WTC11 (cell line): ENCODE measurements at regions not wholly inside any gene's neighbourhood (a gene's known extent, or its start where the extent isn't known, plus 50 kb on each side); places are given as distances from the start of the nearest gene placed in this dataset.

Source experiments
- ATAC-seq: fragments of 200-7000 bp; cut with Tn5 transposase; 2 replicates; pipeline ENCODE4 v1.10.0; 2021; ENCODE audit warnings: mild to moderate bottlenecking, moderate library complexity
- CTCF ChIA-PET: fragments of 300-600 bp; sonication (Branson Sonifier 250); formaldehyde crosslinking; loops from one replicate; lab custom pipeline; 2021; ENCODE audit warnings: antibody characterized with exemption; lab: Charles Lee
- POLR2A ChIA-PET: fragments of 350-600 bp; sonication (Branson Sonifier 250); formaldehyde crosslinking; loops from one replicate; lab custom pipeline; 2021; ENCODE audit warnings: antibody characterized with exemption; lab: Charles Lee
- DNase-seq: peaks from one replicate; pipeline ENCODE4 v3.0.0; 2021; ENCODE audit warnings: low spot score
- H3K27ac Mint-ChIP-seq: 2 replicates; pipeline ENCODE4 v1.8.0; 2021; ENCODE audit warnings: mixed read lengths
- H3K27me3 Mint-ChIP-seq: 2 replicates; pipeline ENCODE4 v1.8.0; 2021; ENCODE audit warnings: low read depth, mild to moderate bottlenecking, moderate library complexity, mixed read lengths
- H3K36me3 Mint-ChIP-seq: 2 replicates; pipeline ENCODE4 v1.8.0; 2021; ENCODE audit warnings: mixed read lengths
- H3K4me1 Mint-ChIP-seq: 2 replicates; pipeline ENCODE4 v1.8.0; 2022; ENCODE audit warnings: mixed read lengths
- H3K4me3 Mint-ChIP-seq: 2 replicates; pipeline ENCODE4 v1.8.0; 2021; ENCODE audit warnings: mild to moderate bottlenecking, moderate library complexity, mixed read lengths
- H3K9me3 Mint-ChIP-seq: 2 replicates; pipeline ENCODE4 v1.8.0; 2021; ENCODE audit warnings: mixed read lengths
- AR ChIP-seq: fragments of 250-450 bp; sonication (Bioruptor Pico); IDR thresholded peaks from 2 replicates; pipeline ENCODE4 v1.9.0; 2021; ENCODE audit warnings: mild to moderate bottlenecking
- ARID4B ChIP-seq: sonication (generic); formaldehyde crosslinking; IDR thresholded peaks from 2 replicates; pipeline ENCODE4 v1.8.0; 2023; ENCODE audit warnings: missing genetic modification reagents, mild to moderate bottlenecking, borderline replicate concordance
- CDX4 ChIP-seq: fragments of 250-450 bp; sonication (Bioruptor Pico); IDR thresholded peaks from 2 replicates; pipeline ENCODE4 v1.9.0; 2021; ENCODE audit warnings: moderate library complexity, mild to moderate bottlenecking, inconsistent platforms, borderline replicate concordance
- EMX1 ChIP-seq: fragments of 250-450 bp; sonication (Bioruptor Pico); IDR thresholded peaks from 2 replicates; pipeline ENCODE4 v1.8.0; 2021; ENCODE audit warnings: mild to moderate bottlenecking
- ERG ChIP-seq: fragments of 250-450 bp; sonication (Bioruptor Pico); IDR thresholded peaks from 2 replicates; pipeline ENCODE4 v1.8.0; 2021; ENCODE audit warnings: mild to moderate bottlenecking
- FOXJ3 ChIP-seq: sonication (generic); formaldehyde crosslinking; IDR thresholded peaks from 2 replicates; pipeline ENCODE4 v1.9.0; 2021; ENCODE audit warnings: missing genetic modification reagents, mild to moderate bottlenecking, borderline replicate concordance
- FOXP1 ChIP-seq: sonication (generic); formaldehyde crosslinking; IDR thresholded peaks from 2 replicates; pipeline ENCODE4 v1.8.0; 2022; ENCODE audit warnings: missing genetic modification reagents, mild to moderate bottlenecking, moderate library complexity, borderline replicate concordance
- FOXP4 ChIP-seq: sonication (generic); formaldehyde crosslinking; IDR thresholded peaks from 2 replicates; pipeline ENCODE4 v1.8.0; 2022; ENCODE audit warnings: mild to moderate bottlenecking, missing genetic modification reagents
- HMGXB4 ChIP-seq: sonication (generic); formaldehyde crosslinking; IDR thresholded peaks from 2 replicates; pipeline ENCODE4 v1.8.1; 2023; ENCODE audit warnings: mild to moderate bottlenecking, moderate library complexity, missing genetic modification reagents
- IRF1 ChIP-seq: sonication (generic); formaldehyde crosslinking; IDR thresholded peaks from 2 replicates; pipeline ENCODE4 v1.8.0; 2023; ENCODE audit warnings: missing genetic modification reagents
- NR3C1 ChIP-seq: sonication (generic); formaldehyde crosslinking; conservative IDR thresholded peaks from 2 replicates; pipeline ENCODE4 v1.8.1; 2023; ENCODE audit warnings: low read depth, mild to moderate bottlenecking, missing genetic modification reagents
- RORB ChIP-seq: fragments of 250-450 bp; sonication (Bioruptor Pico); IDR thresholded peaks from 2 replicates; pipeline ENCODE4 v1.9.0; 2021; ENCODE audit warnings: mild to moderate bottlenecking
- SMAD3 ChIP-seq: sonication (generic); formaldehyde crosslinking; IDR thresholded peaks from 2 replicates; pipeline ENCODE4 v1.8.0; 2022; ENCODE audit warnings: missing genetic modification reagents, mild to moderate bottlenecking, borderline replicate concordance
- SMAD4 ChIP-seq: sonication (generic); formaldehyde crosslinking; IDR thresholded peaks from 2 replicates; pipeline ENCODE4 v1.8.0; 2022; ENCODE audit warnings: mild to moderate bottlenecking, missing genetic modification reagents
- ZBTB43 ChIP-seq: sonication (generic); formaldehyde crosslinking; IDR thresholded peaks from 2 replicates; pipeline ENCODE4 v1.8.1; 2023; ENCODE audit warnings: mild to moderate bottlenecking, missing genetic modification reagents
- ZNF671 ChIP-seq: fragments of 250-450 bp; sonication (Bioruptor Pico); IDR thresholded peaks from 2 replicates; pipeline ENCODE4 v1.8.0; 2021; ENCODE audit warnings: mild to moderate bottlenecking

GRCh38 chr3:15872807-15873206, 75.0 kb upstream of the ANKRD28 start (continued):
- TF ChIP-seq ARID4B (CRISPR knock-in tag) (no peak), ZBTB43 (CRISPR knock-in tag) (no peak), ERG (no peak), IRF1 (CRISPR knock-in tag) (no peak), AR (CRISPR knock-in tag) (no peak), NR3C1 (CRISPR knock-in tag) (no peak), SMAD4 (CRISPR knock-in tag) (no peak), HMGXB4 (no peak), ZNF671 (no peak), FOXJ3 (no peak), RORB (no peak), EMX1 (CRISPR knock-in tag) (no peak)

- ATAC-seq, result no peak
- H3K36me3 Mint-ChIP-seq, result peaks cover 13% of the 10 kb centered on the region
- ChIA-PET CTCF (no interaction called here), POLR2A (no interaction called here)
- H3K4me3 Mint-ChIP-seq, result no peak overlapping the region
- no peaks in the 10 kb centered on the region for H3K4me1 Mint-ChIP-seq
- peaks cover 41% of the 10 kb centered on the region for H3K9me3 Mint-ChIP-seq
- no peak overlapping the region for H3K27ac Mint-ChIP-seq
- no peaks in the 10 kb centered on the region; the same call in 1 of the 2 replicates for H3K27me3 Mint-ChIP-seq
- DNase-seq, result no peak
- TF ChIP-seq FOXP4 (CRISPR knock-in tag) (no peak), ERG (no peak), CDX4 (CRISPR knock-in tag) (no peak), AR (CRISPR knock-in tag) (no peak), FOXP1 (CRISPR knock-in tag) (no peak), SMAD3 (CRISPR knock-in tag) (no peak)
These were observed 75.6 kb upstream of the ANKRD28 start for GRCh38 chr3:15873415-15873814.
